ES-I3 (cell line): ENCODE measurements at regions not wholly inside any gene's neighbourhood (a gene's known extent, or its start where the extent isn't known, plus 50 kb on each side); places are given as distances from the start of the nearest gene placed in this dataset.
"Not testable (repeated sequence)": the region's sequence is repeated elsewhere in the genome, so short reads cannot be mapped to it uniquely, and the experiment has no call there.

Source experiments
- H3K36me3 ChIP-seq: 2 replicates; pipeline ENCODE4 v1.6.1; 2013; ENCODE audit warnings: mild to moderate bottlenecking, low read length, control low read depth, moderate library complexity; ENCODE audit not compliant: insufficient read depth
- H3K4me1 ChIP-seq: 2 replicates; pipeline ENCODE4 v1.6.1; 2013; ENCODE audit warnings: mild to moderate bottlenecking, control low read depth, low read length; ENCODE audit not compliant: insufficient read depth
- H3K9ac ChIP-seq: 2 replicates; pipeline ENCODE4 v1.6.1; 2013; ENCODE audit warnings: low read depth, mild to moderate bottlenecking, low read length, moderate library complexity
- H3K9me3 ChIP-seq: 2 replicates; pipeline ENCODE4 v1.6.1; 2013; ENCODE audit warnings: mild to moderate bottlenecking, low read length, moderate library complexity; ENCODE audit not compliant: control insufficient read depth, insufficient read depth

GRCh38 chr20:60106186-60106585, 148.0 kb downstream of the CDH26 start:
- H3K9me3 ChIP-seq, H3K9ac ChIP-seq, H3K4me1 ChIP-seq, H3K36me3 ChIP-seq: not testable (repeated sequence)

- H3K9me3 ChIP-seq = no peaks in the 10 kb centered on the region
- no peaks in the 10 kb centered on the region for H3K4me1 ChIP-seq
- no peak overlapping the region for H3K9ac ChIP-seq
- H3K36me3 ChIP-seq = no peaks in the 10 kb centered on the region
Measured at GRCh38 chr20:60107621-60108390, 149.6 kb downstream of the CDH26 start.

GRCh38 chr20:60108397-60108796, 150.2 kb downstream of the CDH26 start:
- Histone ChIP-seq H3K9ac (no peak overlapping the region), H3K36me3 (no peaks in the 10 kb centered on the region), H3K4me1 (no peaks in the 10 kb centered on the region), H3K9me3 (no peaks in the 10 kb centered on the region)

- H3K36me3 ChIP-seq = no peaks in the 10 kb centered on the region
- H3K9me3 ChIP-seq = no peaks in the 10 kb centered on the region
- H3K9ac ChIP-seq = no peak overlapping the region
- H3K4me1 ChIP-seq = no peaks in the 10 kb centered on the region
Measured at GRCh38 chr20:60113024-60113724, 155.0 kb downstream of the CDH26 start.

GRCh38 chr20:60113771-60114170, 155.5 kb downstream of the CDH26 start:
- H3K9me3 ChIP-seq = no peaks in the 10 kb centered on the region
- H3K9ac ChIP-seq = no peak overlapping the region
- no peaks in the 10 kb centered on the region for H3K36me3 ChIP-seq
- H3K4me1 ChIP-seq = no peaks in the 10 kb centered on the region

GRCh38 chr20:60115451-60115850, 157.2 kb downstream of the CDH26 start:
- Histone ChIP-seq H3K36me3 (no peaks in the 10 kb centered on the region), H3K9ac (no peak overlapping the region), H3K9me3 (no peaks in the 10 kb centered on the region), H3K4me1 (no peaks in the 10 kb centered on the region)

GRCh38 chr20:60116128-60116909, 158.1 kb downstream of the CDH26 start:
- H3K4me1 ChIP-seq = no peaks in the 10 kb centered on the region

GRCh38 chr20:60117065-60117464, 158.8 kb downstream of the CDH26 start:
- no peak overlapping the region for H3K9ac ChIP-seq
- no peaks in the 10 kb centered on the region for H3K9me3 ChIP-seq
- no peaks in the 10 kb centered on the region; the same call in 1 of the 2 replicates for H3K36me3 ChIP-seq
- no peaks in the 10 kb centered on the region for H3K4me1 ChIP-seq

More at GRCh38 chr20:60116128-60116909, 158.1 kb downstream of the CDH26 start:
- no peaks in the 10 kb centered on the region; the same call in 1 of the 2 replicates for H3K36me3 ChIP-seq
- H3K9me3 ChIP-seq = no peaks in the 10 kb centered on the region
- H3K9ac ChIP-seq = no peak overlapping the region

GRCh38 chr20:60121903-60122302, 163.7 kb downstream of the CDH26 start:
- Histone ChIP-seq H3K36me3 (no peaks in the 10 kb centered on the region; the same call in 1 of the 2 replicates), H3K4me1 (no peaks in the 10 kb centered on the region), H3K9me3 (no peaks in the 10 kb centered on the region), H3K9ac (no peak overlapping the region)

- H3K9me3 ChIP-seq = no peaks in the 10 kb centered on the region
- H3K4me1 ChIP-seq = no peaks in the 10 kb centered on the region
- no peaks in the 10 kb centered on the region; the same call in 1 of the 2 replicates for H3K36me3 ChIP-seq
- no peak overlapping the region for H3K9ac ChIP-seq
Measured at GRCh38 chr20:60122671-60123070, 164.4 kb downstream of the CDH26 start.

GRCh38 chr20:60123096-60123495, 164.9 kb downstream of the CDH26 start:
- H3K9ac ChIP-seq = no peak overlapping the region
- no peaks in the 10 kb centered on the region for H3K4me1 ChIP-seq
- H3K9me3 ChIP-seq = no peaks in the 10 kb centered on the region
- no peaks in the 10 kb centered on the region; the same call in 1 of the 2 replicates for H3K36me3 ChIP-seq

- Histone ChIP-seq H3K4me1 (no peaks in the 10 kb centered on the region), H3K9ac (no peak overlapping the region), H3K36me3 (no peaks in the 10 kb centered on the region; the same call in 1 of the 2 replicates), H3K9me3 (no peaks in the 10 kb centered on the region)
Measured at GRCh38 chr20:60123652-60124051, 165.4 kb downstream of the CDH26 start.

GRCh38 chr20:60124776-60125381, 166.7 kb downstream of the CDH26 start:
- Histone ChIP-seq H3K36me3 (no peaks in the 10 kb centered on the region; the same call in 1 of the 2 replicates), H3K9me3 (no peaks in the 10 kb centered on the region), H3K9ac (no peak overlapping the region), H3K4me1 (no peaks in the 10 kb centered on the region)

GRCh38 chr20:60125513-60125912, 167.3 kb downstream of the CDH26 start:
- Histone ChIP-seq H3K9me3 (no peaks in the 10 kb centered on the region), H3K36me3 (no peaks in the 10 kb centered on the region; the same call in 1 of the 2 replicates), H3K4me1 (no peaks in the 10 kb centered on the region), H3K9ac (no peak overlapping the region)
